Loucy (cell line): ENCODE measurements at regions not wholly inside any gene's neighbourhood (a gene's known extent, or its start where the extent isn't known, plus 50 kb on each side); places are given as distances from the start of the nearest gene placed in this dataset.

Experiments
- H2AFZ ChIP-seq: fragments of 200-600 bp; sonication (generic); 2 replicates; pipeline ENCODE4 v1.6.0; 2016; ENCODE audit warnings: antibody characterized with exemption, mild to moderate bottlenecking, low read length, moderate library complexity
- H3F3A ChIP-seq: fragments of 200-600 bp; 2 replicates; pipeline ENCODE4 v1.6.0; 2016; ENCODE audit warnings: antibody characterized with exemption, low read depth, mild to moderate bottlenecking
- H3K27me3 ChIP-seq: fragments of 200-600 bp; sonication (generic); 2 replicates; pipeline ENCODE4 v1.6.1; 2014; ENCODE audit warnings: low read length, mild to moderate bottlenecking; ENCODE audit not compliant: insufficient read depth, poor library complexity, severe bottlenecking
- H3K36me3 ChIP-seq: fragments of 200-600 bp; sonication (generic); 2 replicates; pipeline ENCODE4 v1.6.1; 2016; ENCODE audit warnings: low read length; ENCODE audit not compliant: insufficient read depth
- H3K4me1 ChIP-seq: fragments of 200-600 bp; sonication (generic); 2 replicates; pipeline ENCODE4 v1.5.1; 2014; ENCODE audit warnings: low read length, mild to moderate bottlenecking; ENCODE audit not compliant: insufficient read depth, poor library complexity, severe bottlenecking
- H3K4me2 ChIP-seq: fragments of 200-600 bp; sonication (generic); 2 replicates; pipeline ENCODE4 v1.6.0; 2014; ENCODE audit warnings: antibody characterized with exemption, low read length, low read depth, mild to moderate bottlenecking; ENCODE audit not compliant: poor library complexity, severe bottlenecking
- H3K4me3 ChIP-seq: fragments of 200-600 bp; sonication (generic); 2 replicates; pipeline ENCODE4 v1.5.1; 2014; ENCODE audit warnings: low read length, mild to moderate bottlenecking, mixed read lengths; ENCODE audit not compliant: poor library complexity, severe bottlenecking
- H3K79me2 ChIP-seq: fragments of 200-600 bp; sonication (generic); 2 replicates; pipeline ENCODE4 v1.6.1; 2014; ENCODE audit warnings: low read length; ENCODE audit not compliant: insufficient read depth
- H3K9ac ChIP-seq: fragments of 200-600 bp; sonication (generic); 2 replicates; pipeline ENCODE4 v1.6.0; 2014; ENCODE audit warnings: mild to moderate bottlenecking, low read depth, low read length, moderate library complexity; ENCODE audit not compliant: poor library complexity, severe bottlenecking
- H3K9me2 ChIP-seq: fragments of 200-600 bp; sonication (generic); replicated peaks from 2 replicates; pipeline ENCODE4 v1.6.1; 2016; ENCODE audit warnings: low read depth, low read length, mixed read lengths
- H3K9me3 ChIP-seq: fragments of 200-600 bp; sonication (generic); 2 replicates; pipeline ENCODE4 v1.6.1; 2014; ENCODE audit warnings: mild to moderate bottlenecking, antibody characterized with exemption, low read length, low read depth; ENCODE audit not compliant: insufficient read depth
- H4K20me1 ChIP-seq: fragments of 200-600 bp; sonication (generic); 2 replicates; pipeline ENCODE4 v1.6.0; 2014; ENCODE audit warnings: antibody characterized with exemption, low read length, mild to moderate bottlenecking; ENCODE audit not compliant: insufficient read depth, poor library complexity, severe bottlenecking
- EZH2phosphoT487 ChIP-seq: fragments of 200-600 bp; IDR thresholded peaks from 2 replicates; pipeline ENCODE4 v1.6.1; 2018; ENCODE audit warnings: antibody characterized with exemption, mild to moderate bottlenecking, moderate library complexity, borderline replicate concordance
- TF ChIP-seq, protein P1 (sequence below): fragments of 200-600 bp; sonication (generic); conservative IDR thresholded peaks from 2 replicates; pipeline ENCODE4 v1.5.1; 2014; ENCODE audit warnings: mild to moderate bottlenecking, antibody characterized with exemption, low read length

DNA sequence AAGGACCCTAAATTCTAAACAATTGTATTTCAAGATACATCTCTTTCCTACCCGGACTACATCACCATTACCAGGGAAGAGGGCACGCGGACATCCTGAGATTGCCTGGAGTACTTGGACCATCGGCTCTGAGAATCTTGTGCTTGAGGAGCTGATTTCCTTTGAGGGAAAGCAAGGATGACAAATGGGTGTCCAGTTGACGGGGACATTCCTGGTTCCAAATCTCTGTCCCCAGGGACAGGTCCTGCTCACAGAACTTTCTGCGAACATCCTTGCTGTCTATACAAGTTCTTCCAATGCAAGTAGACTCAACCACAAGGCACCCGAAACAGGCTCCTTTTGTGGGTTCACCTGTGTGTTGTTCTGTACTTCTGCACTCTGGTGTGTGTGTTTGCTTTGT, 289.5 kb upstream of the MYT1L start:
- Histone ChIP-seq H3K9me3 (no peaks in the 10 kb centered on the region; the same call in 1 of the 2 replicates), H3K4me1 (no peaks in the 10 kb centered on the region), H2AFZ (no peak overlapping the region), H4K20me1 (no peaks in the 10 kb centered on the region), H3K9me2 (no peaks in the 10 kb centered on the region), H3K4me2 (no peak overlapping the region), H3K27me3 (no peaks in the 10 kb centered on the region), H3K36me3 (no peaks in the 10 kb centered on the region), H3F3A (no peaks in the 10 kb centered on the region), H3K79me2 (no peaks in the 10 kb centered on the region), H3K9ac (no peak overlapping the region), H3K4me3 (no peak overlapping the region)
- TF ChIP-seq EZH2phosphoT487, result no peak
- TF ChIP-seq, protein P1, sequence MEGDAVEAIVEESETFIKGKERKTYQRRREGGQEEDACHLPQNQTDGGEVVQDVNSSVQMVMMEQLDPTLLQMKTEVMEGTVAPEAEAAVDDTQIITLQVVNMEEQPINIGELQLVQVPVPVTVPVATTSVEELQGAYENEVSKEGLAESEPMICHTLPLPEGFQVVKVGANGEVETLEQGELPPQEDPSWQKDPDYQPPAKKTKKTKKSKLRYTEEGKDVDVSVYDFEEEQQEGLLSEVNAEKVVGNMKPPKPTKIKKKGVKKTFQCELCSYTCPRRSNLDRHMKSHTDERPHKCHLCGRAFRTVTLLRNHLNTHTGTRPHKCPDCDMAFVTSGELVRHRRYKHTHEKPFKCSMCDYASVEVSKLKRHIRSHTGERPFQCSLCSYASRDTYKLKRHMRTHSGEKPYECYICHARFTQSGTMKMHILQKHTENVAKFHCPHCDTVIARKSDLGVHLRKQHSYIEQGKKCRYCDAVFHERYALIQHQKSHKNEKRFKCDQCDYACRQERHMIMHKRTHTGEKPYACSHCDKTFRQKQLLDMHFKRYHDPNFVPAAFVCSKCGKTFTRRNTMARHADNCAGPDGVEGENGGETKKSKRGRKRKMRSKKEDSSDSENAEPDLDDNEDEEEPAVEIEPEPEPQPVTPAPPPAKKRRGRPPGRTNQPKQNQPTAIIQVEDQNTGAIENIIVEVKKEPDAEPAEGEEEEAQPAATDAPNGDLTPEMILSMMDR, result no peak

DNA sequence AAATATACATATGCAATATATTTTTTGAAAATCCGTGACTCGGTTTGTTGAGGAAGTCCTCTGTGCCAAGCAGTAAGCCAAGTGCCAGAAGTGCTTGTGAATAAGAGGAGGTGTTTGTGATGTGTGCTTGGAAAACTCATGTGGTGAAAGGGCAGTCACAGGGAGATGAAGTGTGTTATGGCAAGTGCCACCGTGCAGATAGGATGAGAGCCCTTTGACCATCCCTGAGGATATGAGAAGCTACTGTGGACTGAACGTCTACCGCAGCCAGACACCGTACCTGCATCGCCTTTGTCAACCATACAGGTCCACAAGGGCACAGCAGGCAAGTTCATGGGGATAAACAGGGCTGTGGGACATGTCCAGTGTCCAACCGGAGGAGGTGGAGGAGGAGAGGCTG, 288.9 kb upstream of the MYT1L start:
- H4K20me1 ChIP-seq, result no peaks in the 10 kb centered on the region
- no peaks in the 10 kb centered on the region for H3K9me2 ChIP-seq
- no peaks in the 10 kb centered on the region for H3K79me2 ChIP-seq
- H2AFZ ChIP-seq, result no peak overlapping the region
- H3K4me2 ChIP-seq, result no peak overlapping the region
- H3K4me1 ChIP-seq, result no peaks in the 10 kb centered on the region
- no peak overlapping the region for H3K4me3 ChIP-seq
- no peak for TF ChIP-seq EZH2phosphoT487
- TF ChIP-seq, protein P1, result no peak
- no peaks in the 10 kb centered on the region for H3K27me3 ChIP-seq
- no peak overlapping the region for H3K9ac ChIP-seq
- H3K9me3 ChIP-seq, result no peaks in the 10 kb centered on the region; the same call in 1 of the 2 replicates
- no peaks in the 10 kb centered on the region for H3K36me3 ChIP-seq
- no peaks in the 10 kb centered on the region for H3F3A ChIP-seq

DNA sequence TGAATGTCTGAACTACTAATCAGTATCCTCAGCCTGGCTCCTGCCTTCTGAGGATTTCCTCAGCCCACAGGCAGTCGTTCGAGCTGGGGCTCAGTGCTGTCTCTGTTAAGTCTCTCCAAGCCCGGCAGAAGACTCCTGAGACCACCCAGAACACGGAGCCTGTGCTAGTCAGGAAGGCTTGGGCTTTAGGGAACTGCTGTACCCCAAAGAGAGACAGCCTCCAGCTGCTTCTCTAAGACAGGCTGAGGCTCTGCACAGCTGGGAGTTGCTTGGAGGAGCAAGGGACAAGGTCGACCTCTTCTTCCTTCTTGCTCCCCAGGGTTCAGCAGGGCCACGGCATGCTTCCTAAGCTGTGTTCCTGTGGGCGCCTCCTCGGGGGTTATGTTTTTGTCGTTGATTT, 283.4 kb upstream of the MYT1L start:
- Histone ChIP-seq H3K4me1 (no peaks in the 10 kb centered on the region), H3K9me2 (no peaks in the 10 kb centered on the region), H3K79me2 (no peaks in the 10 kb centered on the region), H3K4me2 (no peak overlapping the region), H3K9ac (no peak overlapping the region), H3K27me3 (no peaks in the 10 kb centered on the region), H3K36me3 (no peaks in the 10 kb centered on the region), H3K4me3 (no peak overlapping the region), H4K20me1 (no peaks in the 10 kb centered on the region), H3K9me3 (no peaks in the 10 kb centered on the region), H3F3A (no peaks in the 10 kb centered on the region), H2AFZ (no peak overlapping the region)
- no peak for TF ChIP-seq EZH2phosphoT487
- TF ChIP-seq, protein P1, result no peak
